ENCODE measurements at regions not wholly inside any gene's neighbourhood (a gene's known extent, or its start where the extent isn't known, plus 50 kb on each side); places are given as distances from the start of the nearest gene placed in this dataset.

- TF ChIP-seq, protein P1, sequence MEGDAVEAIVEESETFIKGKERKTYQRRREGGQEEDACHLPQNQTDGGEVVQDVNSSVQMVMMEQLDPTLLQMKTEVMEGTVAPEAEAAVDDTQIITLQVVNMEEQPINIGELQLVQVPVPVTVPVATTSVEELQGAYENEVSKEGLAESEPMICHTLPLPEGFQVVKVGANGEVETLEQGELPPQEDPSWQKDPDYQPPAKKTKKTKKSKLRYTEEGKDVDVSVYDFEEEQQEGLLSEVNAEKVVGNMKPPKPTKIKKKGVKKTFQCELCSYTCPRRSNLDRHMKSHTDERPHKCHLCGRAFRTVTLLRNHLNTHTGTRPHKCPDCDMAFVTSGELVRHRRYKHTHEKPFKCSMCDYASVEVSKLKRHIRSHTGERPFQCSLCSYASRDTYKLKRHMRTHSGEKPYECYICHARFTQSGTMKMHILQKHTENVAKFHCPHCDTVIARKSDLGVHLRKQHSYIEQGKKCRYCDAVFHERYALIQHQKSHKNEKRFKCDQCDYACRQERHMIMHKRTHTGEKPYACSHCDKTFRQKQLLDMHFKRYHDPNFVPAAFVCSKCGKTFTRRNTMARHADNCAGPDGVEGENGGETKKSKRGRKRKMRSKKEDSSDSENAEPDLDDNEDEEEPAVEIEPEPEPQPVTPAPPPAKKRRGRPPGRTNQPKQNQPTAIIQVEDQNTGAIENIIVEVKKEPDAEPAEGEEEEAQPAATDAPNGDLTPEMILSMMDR (IDR thresholded peaks at IDR 0.05), result no peak
- TF ChIP-seq EZH2 (IDR thresholded peaks at IDR 0.05; ENCODE audit: borderline replicate concordance, insufficient read depth, low read depth, low read length, poor library complexity, severe bottlenecking), result no peak
Measured at GRCh38 chr2:186027922-186028321, 289.3 kb downstream of the FSIP2 start.
